OCI-LY3 (cell line): ENCODE measurements at regions not wholly inside any gene's neighbourhood (a gene's known extent, or its start where the extent isn't known, plus 50 kb on each side); places are given as distances from the start of the nearest gene placed in this dataset.

ENCODE experiments used
- EZH2phosphoT487 ChIP-seq: fragments of 200-600 bp; shearing (Covaris generic); IDR thresholded peaks from 2 replicates; pipeline ENCODE4 v1.6.1; 2018; ENCODE audit warnings: antibody characterized with exemption, mixed run types, low read depth
- TF ChIP-seq, protein P1 (sequence below): fragments of 200-600, 300-600 bp; sonication (generic); IDR thresholded peaks from 2 replicates; pipeline ENCODE4 v1.5.1; 2014; ENCODE audit warnings: antibody characterized with exemption, low read length, low read depth

DNA sequence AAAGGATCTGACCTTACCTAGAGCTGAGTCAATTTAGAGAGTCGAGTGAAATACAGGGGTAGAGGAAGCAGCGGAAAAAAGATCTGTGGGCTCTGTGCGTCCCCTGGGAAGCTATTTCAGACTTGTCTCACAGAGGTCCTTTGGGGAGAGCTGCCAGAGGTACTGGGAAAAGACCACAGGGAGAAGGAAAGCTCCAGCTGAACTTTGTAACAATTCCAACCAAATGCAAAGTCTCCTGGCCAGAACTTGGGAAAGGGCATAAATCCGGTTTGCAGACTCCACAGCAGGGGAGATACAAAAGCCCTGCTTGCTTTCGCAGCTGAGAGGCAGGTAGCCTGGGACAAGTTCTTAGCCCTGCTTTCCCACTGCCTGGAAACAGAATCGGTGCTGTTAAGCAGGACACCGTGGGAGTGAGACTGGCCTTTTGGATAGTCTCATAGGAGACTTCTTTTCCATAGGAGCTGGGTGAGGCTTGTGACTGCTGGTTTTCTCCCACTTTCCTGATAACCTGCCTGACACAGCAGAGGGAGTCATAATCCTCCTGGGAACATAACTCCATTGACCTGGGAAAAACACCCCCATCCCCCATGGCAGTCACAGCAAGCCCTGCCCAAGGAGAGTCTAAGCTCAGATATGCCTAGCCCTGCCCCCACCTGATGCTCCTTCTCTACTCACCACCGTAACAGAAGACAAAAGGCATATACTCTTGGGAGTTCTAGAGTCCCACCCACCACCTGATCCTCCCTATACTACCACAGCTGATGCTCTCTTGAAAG, 926.2 kb downstream of the KCNMA1 start:
- TF ChIP-seq, protein P1, sequence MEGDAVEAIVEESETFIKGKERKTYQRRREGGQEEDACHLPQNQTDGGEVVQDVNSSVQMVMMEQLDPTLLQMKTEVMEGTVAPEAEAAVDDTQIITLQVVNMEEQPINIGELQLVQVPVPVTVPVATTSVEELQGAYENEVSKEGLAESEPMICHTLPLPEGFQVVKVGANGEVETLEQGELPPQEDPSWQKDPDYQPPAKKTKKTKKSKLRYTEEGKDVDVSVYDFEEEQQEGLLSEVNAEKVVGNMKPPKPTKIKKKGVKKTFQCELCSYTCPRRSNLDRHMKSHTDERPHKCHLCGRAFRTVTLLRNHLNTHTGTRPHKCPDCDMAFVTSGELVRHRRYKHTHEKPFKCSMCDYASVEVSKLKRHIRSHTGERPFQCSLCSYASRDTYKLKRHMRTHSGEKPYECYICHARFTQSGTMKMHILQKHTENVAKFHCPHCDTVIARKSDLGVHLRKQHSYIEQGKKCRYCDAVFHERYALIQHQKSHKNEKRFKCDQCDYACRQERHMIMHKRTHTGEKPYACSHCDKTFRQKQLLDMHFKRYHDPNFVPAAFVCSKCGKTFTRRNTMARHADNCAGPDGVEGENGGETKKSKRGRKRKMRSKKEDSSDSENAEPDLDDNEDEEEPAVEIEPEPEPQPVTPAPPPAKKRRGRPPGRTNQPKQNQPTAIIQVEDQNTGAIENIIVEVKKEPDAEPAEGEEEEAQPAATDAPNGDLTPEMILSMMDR: no peak
- no peak for TF ChIP-seq EZH2phosphoT487
